ENCODE measurements at regions not wholly inside any gene's neighbourhood (a gene's known extent, or its start where the extent isn't known, plus 50 kb on each side); places are given as distances from the start of the nearest gene placed in this dataset.

- DNase-seq: no peak
Observed at GRCh38 chr16:72444696-72445095, 272.7 kb upstream of the PMFBP1 start.

DNA sequence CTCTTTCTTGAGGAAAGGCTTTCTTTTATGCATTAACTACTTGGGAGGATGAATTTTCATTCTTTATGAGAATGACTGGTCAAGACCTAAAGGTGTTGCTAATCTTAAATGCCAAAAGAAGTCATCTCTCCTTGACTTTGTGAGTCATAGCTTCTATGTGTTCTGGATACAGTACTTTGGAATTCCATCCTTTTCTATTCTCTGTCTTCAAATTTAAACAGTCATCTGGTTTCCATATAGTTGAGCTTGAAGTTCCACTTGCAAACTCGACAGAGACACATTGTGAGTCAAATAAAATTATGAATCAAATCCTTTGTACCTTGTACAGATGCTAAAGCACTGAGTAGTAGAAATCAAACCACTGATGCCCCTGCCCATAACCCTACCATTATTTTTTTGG, 271.9 kb upstream of the PMFBP1 start:
- DNase-seq: no peak

- DNase-seq: no peak
Observed at GRCh38 chr16:72442385-72443158, 270.6 kb upstream of the PMFBP1 start.

DNA sequence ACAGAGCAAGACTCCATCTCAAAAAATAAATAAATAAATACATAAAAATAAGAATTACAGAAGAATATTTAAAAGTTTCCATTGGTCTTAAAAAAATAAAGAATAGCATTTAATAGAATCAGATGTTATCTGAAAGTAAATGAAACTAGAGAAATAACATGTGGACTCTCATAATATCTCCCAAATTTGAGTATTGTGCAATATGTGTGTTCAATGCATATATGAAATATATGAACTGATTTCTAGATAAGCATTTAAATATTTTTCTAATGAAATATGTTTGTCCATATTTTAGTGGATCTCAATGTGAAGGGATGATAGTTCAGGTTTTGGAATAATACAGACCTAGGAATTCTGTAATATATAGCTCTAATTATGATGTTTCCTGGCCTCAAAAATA, 265.9 kb upstream of the PMFBP1 start:
- no peak for DNase-seq

GRCh38 chr16:72434159-72434558, 262.2 kb upstream of the PMFBP1 start:
- DNase-seq: no peak

DNA sequence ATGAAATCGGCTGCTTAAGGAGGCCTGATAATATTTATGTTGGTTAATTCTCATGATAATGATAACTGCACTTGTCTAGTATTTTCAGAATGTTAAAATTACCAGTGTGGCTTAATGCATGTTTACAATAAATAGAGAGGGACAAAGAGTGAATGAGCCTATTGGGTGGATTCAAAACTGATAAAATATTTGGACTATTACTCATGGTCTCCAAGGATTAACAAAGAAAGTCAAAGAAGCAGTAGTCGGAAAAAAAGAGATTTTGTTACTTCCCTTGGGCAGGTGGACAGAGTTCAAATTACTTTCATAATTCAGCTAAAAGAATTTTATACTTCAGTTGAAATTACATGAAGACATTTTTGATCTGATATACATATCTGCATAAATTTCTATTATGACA, 258.2 kb upstream of the PMFBP1 start:
- DNase-seq: no peak

GRCh38 chr16:72429671-72430081, 257.7 kb upstream of the PMFBP1 start:
- no peak for DNase-seq

DNA sequence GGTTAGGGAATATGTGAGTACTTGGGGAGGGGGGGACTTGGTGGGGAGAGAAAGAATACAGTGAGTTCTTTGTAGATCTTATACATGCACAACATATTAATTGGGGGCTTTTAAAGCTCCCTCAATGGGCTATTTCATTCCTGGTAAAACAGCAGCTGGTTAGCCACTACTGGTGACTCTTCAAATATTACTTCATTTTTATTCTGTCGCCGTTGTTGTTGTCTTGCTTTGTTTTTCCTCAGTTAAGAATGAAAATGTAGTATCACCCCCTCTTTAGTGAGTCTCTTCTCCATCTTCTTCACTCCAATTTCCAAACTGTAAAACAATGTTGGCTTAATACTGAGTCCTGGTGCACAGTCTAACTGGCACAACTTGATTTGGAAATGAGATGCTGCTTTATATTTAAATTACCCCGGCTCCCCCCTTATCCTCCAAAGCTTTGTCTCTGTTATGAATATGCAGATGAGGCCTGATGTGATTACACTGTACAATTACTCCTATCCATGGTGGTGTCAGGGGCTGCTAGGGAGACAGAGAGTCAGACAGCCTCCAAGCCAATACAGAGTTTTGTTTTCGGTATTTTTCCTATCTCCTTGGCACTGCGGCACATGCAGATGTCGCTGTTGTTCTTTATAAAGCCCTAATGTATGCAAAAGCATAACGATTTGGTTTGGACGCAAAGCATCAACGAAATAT, 256.9 kb upstream of the PMFBP1 start:
- no peak for DNase-seq

- DNase-seq: no peak
Observed at GRCh38 chr16:72427783-72428331, 255.9 kb upstream of the PMFBP1 start.

DNA sequence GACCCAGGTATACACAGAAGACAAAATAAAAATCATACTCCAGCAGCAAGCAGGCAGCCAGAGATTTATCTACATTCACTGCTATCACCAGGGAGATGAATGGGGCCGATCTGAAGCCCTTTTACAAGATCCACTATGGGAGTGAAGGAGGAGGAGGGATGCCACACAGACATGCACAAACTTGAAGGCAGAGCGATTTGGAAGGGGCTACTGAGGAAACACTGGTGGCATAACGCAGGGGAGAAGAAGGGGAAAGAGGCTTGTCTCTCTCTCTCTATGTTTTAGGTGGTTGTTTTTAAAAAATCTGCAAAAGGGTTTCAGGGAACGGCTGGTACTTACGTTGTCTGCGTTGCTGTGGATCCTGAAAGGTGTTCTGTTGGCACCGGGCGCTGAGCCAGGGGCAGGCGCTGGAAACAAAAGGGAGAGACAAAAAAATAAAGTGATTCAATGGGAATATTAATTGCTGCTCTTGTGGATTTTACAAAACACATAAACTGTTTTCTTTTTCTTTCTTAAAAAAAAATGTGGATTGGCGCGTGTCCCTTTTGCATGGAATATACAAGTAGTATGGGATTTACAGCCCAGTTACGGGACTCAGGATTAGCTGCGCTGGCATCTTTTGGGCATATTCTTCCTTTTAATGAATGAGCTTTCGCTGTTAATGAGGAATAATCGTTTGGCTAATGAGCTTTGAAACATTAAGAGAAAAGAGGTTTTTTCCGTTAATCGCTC, 255.3 kb upstream of the PMFBP1 start:
- no peak for DNase-seq

DNA sequence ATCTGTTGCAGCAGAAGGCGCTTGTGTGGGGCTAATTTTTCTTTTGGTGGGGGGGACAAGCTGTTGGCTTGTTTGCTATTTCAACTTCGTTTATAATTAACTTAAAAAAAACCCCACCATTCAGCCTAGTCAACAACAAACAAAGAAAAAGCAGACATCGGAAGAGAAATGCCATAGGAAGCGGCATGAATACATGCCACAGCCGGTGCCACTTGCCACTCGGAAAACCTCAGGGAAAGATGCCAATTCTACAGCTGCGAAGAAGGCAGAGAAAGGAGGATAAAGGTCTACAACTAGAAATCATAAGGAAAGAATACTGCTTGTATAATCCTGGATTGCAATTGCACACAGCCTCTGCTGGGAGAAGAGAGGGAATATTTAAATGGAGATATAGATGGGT, 254.4 kb upstream of the PMFBP1 start:
- DNase-seq: no peak

GRCh38 chr16:72425571-72426341, 253.8 kb upstream of the PMFBP1 start:
- DNase-seq: no peak

- no peak for DNase-seq
Observed at GRCh38 chr16:72424757-72425156, 252.8 kb upstream of the PMFBP1 start.

- no peak for DNase-seq
Observed at GRCh38 chr16:72422308-72422897, 250.4 kb upstream of the PMFBP1 start.

- no peak for DNase-seq
Observed at GRCh38 chr16:72419638-72420037, 247.7 kb upstream of the PMFBP1 start.

- DNase-seq: no peak
Observed at GRCh38 chr16:72415379-72415778, 243.4 kb upstream of the PMFBP1 start.

GRCh38 chr16:72410492-72410891, 238.5 kb upstream of the PMFBP1 start:
- no peak for DNase-seq

DNA sequence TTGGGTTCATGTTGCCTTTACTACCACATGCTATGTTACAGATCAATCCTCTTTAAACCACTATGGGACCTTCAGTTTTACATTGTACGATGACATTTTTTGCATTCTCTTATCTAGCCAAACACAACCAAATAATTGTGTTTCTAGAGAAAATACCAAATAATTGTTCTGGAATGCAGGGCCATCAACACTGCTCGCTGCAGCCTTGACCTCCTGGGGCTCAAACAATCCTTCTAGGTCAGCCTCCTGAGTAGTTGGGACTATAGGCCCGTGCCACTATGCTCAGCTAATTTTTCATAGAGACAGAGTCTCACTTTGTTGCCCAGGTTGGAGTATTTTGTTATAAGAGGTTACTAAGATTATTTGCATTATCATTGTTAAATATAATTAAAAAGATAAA, 237.5 kb upstream of the PMFBP1 start:
- no peak for DNase-seq

GRCh38 chr16:72406390-72406789, 234.4 kb upstream of the PMFBP1 start:
- no peak for DNase-seq

DNA sequence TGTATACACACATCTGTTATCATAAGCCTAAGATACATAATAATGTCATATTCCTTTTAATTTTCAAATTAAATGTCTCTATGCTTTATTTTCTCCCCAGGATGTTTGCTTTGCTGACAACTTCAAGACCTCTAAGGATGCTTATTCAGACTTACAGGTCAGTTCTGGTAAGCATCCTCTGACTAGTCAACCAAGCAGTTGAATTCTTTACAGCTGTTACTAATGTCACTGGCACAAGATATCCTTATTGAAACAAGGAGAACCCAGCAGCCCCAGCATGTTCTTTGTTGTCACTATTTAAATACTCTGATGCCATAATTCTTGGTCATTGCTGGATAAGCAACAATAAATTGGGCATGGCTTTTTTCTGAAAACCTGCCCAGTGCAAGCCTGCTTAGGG, 232.3 kb upstream of the PMFBP1 start:
- no peak for DNase-seq

DNA sequence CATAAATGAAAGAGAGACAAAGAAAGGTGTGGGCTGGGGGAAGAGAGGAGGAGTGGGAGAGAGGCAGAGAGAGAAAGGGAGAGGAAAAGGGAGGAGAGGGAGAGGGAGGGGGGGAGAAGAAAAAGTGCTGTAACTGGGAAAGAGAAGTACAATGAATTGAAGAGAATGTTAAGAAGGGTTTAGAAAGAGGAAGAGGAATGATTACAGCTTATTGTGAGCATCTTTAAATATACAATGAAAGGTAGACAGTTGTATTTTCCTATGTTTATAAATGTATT, 229.1 kb upstream of the PMFBP1 start:
- DNase-seq: no peak

DNA sequence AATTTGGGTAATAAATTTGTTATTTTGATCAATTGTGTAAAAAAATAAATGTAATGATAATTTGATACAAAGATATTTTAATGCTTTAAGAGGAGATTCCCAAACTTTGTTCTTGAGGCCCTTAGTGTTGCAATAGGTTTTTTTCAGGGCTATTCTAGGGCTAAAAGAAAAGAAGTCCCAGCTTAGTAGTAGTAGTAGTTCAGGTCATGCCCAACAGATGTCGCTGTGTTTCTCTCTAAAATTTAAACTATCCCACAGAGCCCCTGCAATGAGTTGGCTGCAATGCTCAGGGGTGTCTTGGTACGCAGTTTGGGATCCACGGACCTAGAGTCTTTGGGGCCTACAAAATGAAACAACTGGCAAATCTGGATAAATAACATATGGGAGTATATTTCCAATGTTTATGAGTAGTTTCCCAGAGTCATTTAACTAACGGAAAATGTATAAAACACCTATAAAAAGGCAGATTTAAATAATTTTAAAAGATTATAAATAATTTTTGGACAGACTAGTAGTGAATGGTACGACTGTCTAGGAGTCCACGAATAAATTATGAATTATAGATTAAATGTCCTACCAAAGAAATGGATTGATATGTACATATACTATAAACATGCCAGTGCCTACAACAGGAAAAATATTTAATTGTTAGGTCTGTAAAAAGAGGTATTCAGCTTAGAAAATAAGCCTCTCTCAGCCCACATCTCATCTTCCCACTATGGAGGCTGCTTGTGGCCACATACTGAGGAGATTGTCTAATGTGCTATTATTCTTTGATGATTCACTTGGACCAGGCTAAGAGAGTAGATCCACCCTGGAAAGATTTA, 228.5 kb upstream of the PMFBP1 start:
- DNase-seq: peak; percentile 17
